Fibroblast of lung (primary cell): ENCODE measurements at regions not wholly inside any gene's neighbourhood (a gene's known extent, or its start where the extent isn't known, plus 50 kb on each side); places are given as distances from the start of the nearest gene placed in this dataset.

Experiments used
- DNase-seq, 2 donors: peaks; one replicate each; pipeline versions ENCODE4 v3.0.0 to v3.0.0-alpha.2; 2010; ENCODE audit warnings: low read depth in 2 of 2
- H2AFZ ChIP-seq: 2 replicates; pipeline ENCODE4 v1.5.1; 2012; ENCODE audit warnings: low read length, control low read depth, inconsistent platforms
- H3K27ac ChIP-seq: 2 replicates; pipeline ENCODE4 v1.5.1; 2011; ENCODE audit warnings: low read length, control low read depth; ENCODE audit not compliant: insufficient read depth
- H3K27me3 ChIP-seq: 2 replicates; pipeline ENCODE4 v1.5.1; 2011; ENCODE audit warnings: mild to moderate bottlenecking, low read length; ENCODE audit not compliant: control insufficient read depth, insufficient read depth
- H3K36me3 ChIP-seq: 2 replicates; pipeline ENCODE4 v1.5.1; 2011; ENCODE audit warnings: low read length; ENCODE audit not compliant: control insufficient read depth, insufficient read depth
- H3K4me1 ChIP-seq: 2 replicates; pipeline ENCODE4 v1.5.1; 2011; ENCODE audit warnings: low read length; ENCODE audit not compliant: control insufficient read depth, insufficient read depth; ENCODE audit errors: extremely low read depth
- H3K4me2 ChIP-seq: 2 replicates; pipeline ENCODE4 v1.5.1; 2011; ENCODE audit warnings: low read length, control low read depth; ENCODE audit not compliant: insufficient read depth; ENCODE audit errors: extremely low read depth
- H3K4me3 ChIP-seq, 4 experiments: fragments of 200-600 bp in 1 of 4; sonication (generic) in 1 of 4; replicated peaks in 1 of 4; 2 replicates each; pipeline ENCODE4 v1.5.1; 2011 to 2016; ENCODE audit warnings: low read length in 4 of 4, low read depth in 3 of 4, mild to moderate bottlenecking in 3 of 4, control low read depth in 2 of 4, inconsistent platforms in 1 of 4, mixed read lengths in 1 of 4; ENCODE audit not compliant: insufficient read depth in 1 of 4; ENCODE audit errors: control extremely low read depth in 1 of 4
- H3K79me2 ChIP-seq: 2 replicates; pipeline ENCODE4 v1.5.1; 2012; ENCODE audit warnings: mild to moderate bottlenecking, low read length, inconsistent platforms; ENCODE audit not compliant: control insufficient read depth, insufficient read depth
- H3K9ac ChIP-seq: 2 replicates; pipeline ENCODE4 v1.5.1; 2011; ENCODE audit warnings: mild to moderate bottlenecking, low read length, control low read depth; ENCODE audit not compliant: insufficient read depth
- H3K9me3 ChIP-seq: 2 replicates; pipeline ENCODE4 v1.5.1; 2012; ENCODE audit warnings: low read depth, low read length; ENCODE audit not compliant: control insufficient read depth, insufficient read depth
- H4K20me1 ChIP-seq: 2 replicates; pipeline ENCODE4 v1.5.1; 2011; ENCODE audit warnings: low read length; ENCODE audit not compliant: control insufficient read depth, insufficient read depth; ENCODE audit errors: extremely low read depth
- CTCF ChIP-seq, 2 donors: IDR thresholded peaks in 1 of 2; conservative IDR thresholded peaks in 1 of 2; 1 replicate in 1 of 2; 2 replicates in 1 of 2; pipeline ENCODE4 v1.5.1; 2011 to 2012; ENCODE audit warnings: low read length in 2 of 2, control low read depth in 1 of 2, inconsistent platforms in 1 of 2, low read depth in 1 of 2, mild to moderate bottlenecking in 1 of 2
- EZH2 ChIP-seq: IDR thresholded peaks from 2 replicates; pipeline ENCODE4 v1.5.1; 2012; ENCODE audit warnings: low read length, control low read depth, mild to moderate bottlenecking; ENCODE audit errors: missing control alignments

GRCh38 chrX:10926404-10926803, 184.7 kb upstream of the HCCS start:
- DNase-seq: no peak
- Histone ChIP-seq H3K27me3 (no peaks in the 10 kb centered on the region), H3K4me3 (no peak overlapping the region), H3K9ac (no peak overlapping the region), H3K4me1 (peaks cover 7% of the 10 kb centered on the region), H3K27ac (no peak overlapping the region), H3K4me2 (no peak overlapping the region), H3K36me3 (no peaks in the 10 kb centered on the region), H2AFZ (no peak overlapping the region), H3K79me2 (no peaks in the 10 kb centered on the region), H3K9me3 (no peaks in the 10 kb centered on the region), H4K20me1 (no peaks in the 10 kb centered on the region)
- TF ChIP-seq EZH2 (no peak), CTCF (conservative IDR thresholded peaks at IDR 0.05 in 1 of 2, IDR thresholded peaks at IDR 0.05 in 1 of 2; ENCODE audit: low read depth in 1 of 2, low read length in 2 of 2) (no peak)

GRCh38 chrX:10926891-10927290, 184.2 kb upstream of the HCCS start:
- Histone ChIP-seq H3K9me3 (no peaks in the 10 kb centered on the region), H3K4me3 (no peak overlapping the region), H4K20me1 (no peaks in the 10 kb centered on the region), H2AFZ (no peak overlapping the region), H3K27me3 (no peaks in the 10 kb centered on the region), H3K9ac (no peak overlapping the region), H3K79me2 (no peaks in the 10 kb centered on the region), H3K4me2 (no peak overlapping the region), H3K36me3 (no peaks in the 10 kb centered on the region), H3K4me1 (peaks cover 7% of the 10 kb centered on the region), H3K27ac (no peak overlapping the region)
- TF ChIP-seq CTCF (conservative IDR thresholded peaks at IDR 0.05 in 1 of 2, IDR thresholded peaks at IDR 0.05 in 1 of 2; ENCODE audit: low read depth in 1 of 2, low read length in 2 of 2): no peak
- no peak for TF ChIP-seq EZH2
- peak; percentile 32 to 57 for DNase-seq

GRCh38 chrX:10929747-10930146, 181.4 kb upstream of the HCCS start:
- H3K79me2 ChIP-seq: no peaks in the 10 kb centered on the region
- H3K9ac ChIP-seq: no peak overlapping the region
- no peak for DNase-seq
- H3K4me3 ChIP-seq: no peak overlapping the region
- no peak overlapping the region for H3K4me2 ChIP-seq
- H3K36me3 ChIP-seq: no peaks in the 10 kb centered on the region
- H3K27ac ChIP-seq: no peak overlapping the region
- no peak for TF ChIP-seq EZH2
- TF ChIP-seq CTCF (conservative IDR thresholded peaks at IDR 0.05 in 1 of 2, IDR thresholded peaks at IDR 0.05 in 1 of 2; ENCODE audit: low read depth in 1 of 2, low read length in 2 of 2): no peak
- H3K27me3 ChIP-seq: no peaks in the 10 kb centered on the region
- H2AFZ ChIP-seq: no peak overlapping the region
- H4K20me1 ChIP-seq: no peaks in the 10 kb centered on the region
- H3K9me3 ChIP-seq: no peaks in the 10 kb centered on the region
- H3K4me1 ChIP-seq: peaks cover 7% of the 10 kb centered on the region
